GM21619 (cell line): ENCODE measurements at regions not wholly inside any gene's neighbourhood (a gene's known extent, or its start where the extent isn't known, plus 50 kb on each side); places are given as distances from the start of the nearest gene placed in this dataset.

Source experiments
- ATAC-seq: cut with Tn5 transposase; IDR thresholded peaks from one replicate; pipeline ENCODE4 v1.9.1; 2021; ENCODE audit not compliant: unreplicated experiment

- ATAC-seq: no peak
Observed at GRCh38 chr20:24203526-24204183, 215.1 kb upstream of the GGTLC1 start.

GRCh38 chr20:24199501-24199900, 210.9 kb upstream of the GGTLC1 start:
- no peak for ATAC-seq

GRCh38 chr20:24194143-24194542, 205.6 kb upstream of the GGTLC1 start:
- ATAC-seq: no peak

- ATAC-seq: no peak
Observed at GRCh38 chr20:24190905-24191304, 202.3 kb upstream of the GGTLC1 start.

- ATAC-seq: no peak
Observed at GRCh38 chr20:24185791-24186190, 197.2 kb upstream of the GGTLC1 start.

GRCh38 chr20:24181151-24181550, 192.6 kb upstream of the GGTLC1 start:
- ATAC-seq: no peak

DNA sequence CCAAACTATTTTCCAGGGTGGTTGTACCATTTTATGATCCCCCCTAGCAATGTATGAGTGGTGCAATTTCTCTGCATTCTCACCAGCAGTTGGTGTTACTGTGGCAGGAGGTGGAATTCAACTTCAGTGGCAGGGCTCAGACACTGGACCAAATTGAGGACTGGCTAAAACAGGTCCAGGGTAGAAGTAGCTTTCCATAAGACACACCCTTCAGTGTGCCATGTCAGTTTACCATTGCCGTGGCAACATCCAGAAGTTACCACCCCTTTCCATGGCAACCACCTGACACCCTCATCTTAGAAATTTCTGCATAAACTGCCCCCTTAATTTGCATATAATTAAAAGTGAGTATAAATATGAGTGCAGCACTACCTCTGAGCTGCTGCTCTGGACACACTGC, 180.7 kb upstream of the GGTLC1 start:
- no peak for ATAC-seq

DNA sequence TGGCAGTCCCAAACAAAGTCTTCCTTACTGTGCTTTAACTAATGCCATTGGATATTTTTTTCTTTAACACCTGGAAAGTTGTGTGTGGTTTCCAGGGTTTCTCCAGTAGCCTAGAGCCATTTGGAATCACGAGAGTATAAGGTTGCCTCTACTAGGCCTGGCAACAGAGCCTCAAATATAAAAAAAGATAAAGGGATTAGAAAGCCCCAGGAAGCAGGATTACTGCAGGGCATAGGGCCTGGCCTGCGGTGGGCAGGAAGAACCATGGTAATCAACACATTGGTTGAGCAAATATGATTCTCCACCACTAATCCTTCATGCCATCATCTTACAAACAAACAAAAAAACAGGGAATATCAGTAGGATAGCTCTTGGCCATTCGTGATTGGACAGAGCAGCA, 177.8 kb upstream of the GGTLC1 start:
- ATAC-seq: no peak

- no peak for ATAC-seq
Observed at GRCh38 chr20:24166123-24166381, 177.5 kb upstream of the GGTLC1 start.

DNA sequence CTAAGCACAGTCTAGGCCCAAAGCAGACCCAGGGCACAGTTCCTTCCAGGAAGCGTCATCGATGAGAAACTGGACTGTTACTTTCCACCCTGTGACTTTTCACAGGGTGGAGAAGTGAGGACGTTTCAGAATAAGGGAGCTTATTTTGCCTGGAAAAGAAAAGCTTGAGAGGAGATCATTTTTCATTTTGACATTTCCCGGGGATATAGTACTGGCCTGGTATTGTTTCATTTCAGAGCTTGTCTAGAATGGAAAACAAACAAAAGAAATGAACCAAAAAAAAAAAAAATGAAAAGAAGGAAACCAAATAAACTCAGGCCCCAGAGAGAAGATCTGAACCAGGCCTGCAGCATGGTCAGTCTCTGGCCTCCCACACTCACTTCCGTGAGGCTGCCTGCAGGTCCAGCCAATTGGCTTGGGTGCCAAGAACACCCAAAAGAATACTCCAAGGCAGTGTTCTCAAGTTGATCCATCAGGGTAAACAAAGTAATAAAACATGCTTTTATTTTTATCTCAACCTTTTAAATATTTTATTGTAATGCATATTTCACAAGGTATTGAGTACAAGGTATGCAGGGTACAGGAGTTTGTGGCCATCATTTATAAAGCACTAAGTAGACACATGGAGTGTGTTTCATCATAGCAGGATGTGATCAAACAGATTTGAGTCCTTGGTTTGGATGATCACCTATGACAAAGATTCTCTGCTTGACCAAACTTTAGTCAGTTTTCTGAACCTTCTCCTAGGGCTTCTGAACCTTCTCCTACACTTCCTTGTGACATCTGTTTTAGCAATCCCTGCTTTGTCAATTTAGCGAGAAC, 176.9 kb upstream of the GGTLC1 start:
- ATAC-seq: no peak

DNA sequence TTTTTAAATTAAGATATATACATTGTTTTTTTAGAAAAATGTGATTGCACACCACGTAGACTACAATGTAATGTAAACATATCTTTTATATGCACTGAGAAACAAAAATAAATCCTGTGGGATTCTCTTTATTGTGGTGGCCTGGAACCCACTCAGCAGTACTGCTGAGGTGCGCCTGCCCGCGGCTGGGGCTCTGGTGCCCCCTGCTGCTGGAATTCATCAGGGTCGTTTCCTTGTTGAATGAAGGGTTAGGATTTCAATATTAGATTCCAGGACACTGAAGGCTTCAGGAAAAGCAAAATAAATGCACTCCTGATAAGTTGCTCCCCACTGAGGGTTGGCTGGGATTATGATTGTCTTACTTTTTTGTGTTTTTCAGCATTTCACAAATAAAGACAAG, 175.8 kb upstream of the GGTLC1 start:
- no peak for ATAC-seq

DNA sequence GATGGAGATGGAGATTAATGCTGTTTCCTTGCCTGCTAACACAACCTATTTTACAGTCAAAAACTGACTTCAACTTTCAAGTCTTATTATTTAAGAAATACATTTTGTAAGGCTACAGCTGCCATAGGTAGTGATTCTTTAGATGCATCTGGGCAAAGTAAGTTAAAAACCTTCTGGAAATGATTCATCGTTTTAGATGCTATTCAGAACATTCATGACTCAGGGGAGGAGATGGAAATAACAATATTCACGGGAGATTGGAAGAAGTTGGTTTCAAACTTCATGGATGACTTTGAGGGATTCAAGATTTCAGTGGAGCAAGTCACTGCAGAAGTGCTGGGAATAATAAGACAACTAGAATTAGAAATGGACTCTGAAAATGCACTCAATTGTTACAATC, 174.9 kb upstream of the GGTLC1 start:
- ATAC-seq: no peak

DNA sequence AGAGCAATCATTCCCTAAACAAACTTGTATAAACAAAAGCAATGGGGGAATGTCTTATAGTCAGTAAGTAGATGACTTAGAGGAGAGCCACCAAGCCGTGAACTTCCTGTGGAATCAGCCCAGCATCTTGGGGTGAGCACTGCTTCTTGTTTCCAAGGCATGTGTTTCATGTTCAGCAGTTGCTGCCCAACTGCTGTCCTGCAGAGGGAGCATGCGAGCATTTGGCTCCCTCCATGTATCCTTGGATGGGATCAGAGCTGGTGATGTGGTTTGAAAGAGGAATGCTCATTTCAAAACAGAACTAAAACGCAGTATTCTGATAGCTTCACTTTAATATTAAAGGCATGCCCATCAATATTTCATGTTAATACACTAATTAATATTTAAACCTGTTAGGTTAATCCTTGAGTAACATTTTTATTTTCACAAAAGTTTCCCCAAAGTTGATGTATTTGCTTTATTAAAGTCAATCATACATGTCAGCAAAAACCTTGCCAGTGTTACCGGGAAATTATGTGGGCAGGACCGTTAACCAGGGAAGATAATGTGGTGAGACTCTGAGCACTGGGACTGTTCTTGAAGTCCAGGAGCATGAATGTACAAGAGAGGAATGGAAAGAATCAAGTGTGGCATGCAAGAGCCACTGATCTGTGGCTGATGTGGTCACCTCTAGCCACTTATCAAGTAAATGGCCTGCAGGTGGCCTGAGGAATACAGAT, 172.1 kb upstream of the GGTLC1 start:
- ATAC-seq: no peak

- ATAC-seq: no peak
Observed at GRCh38 chr20:24158281-24158680, 169.7 kb upstream of the GGTLC1 start.

GRCh38 chr20:24157213-24157612, 168.6 kb upstream of the GGTLC1 start:
- ATAC-seq: no peak

- ATAC-seq: no peak
Observed at GRCh38 chr20:24153101-24154040, 164.8 kb upstream of the GGTLC1 start.

GRCh38 chr20:24151621-24152294, 163.2 kb upstream of the GGTLC1 start:
- no peak for ATAC-seq

- no peak for ATAC-seq
Observed at GRCh38 chr20:24150406-24150805, 161.8 kb upstream of the GGTLC1 start.

GRCh38 chr20:24149881-24150307, 161.3 kb upstream of the GGTLC1 start:
- ATAC-seq: no peak

GRCh38 chr20:24149175-24149574, 160.6 kb upstream of the GGTLC1 start:
- no peak for ATAC-seq

DNA sequence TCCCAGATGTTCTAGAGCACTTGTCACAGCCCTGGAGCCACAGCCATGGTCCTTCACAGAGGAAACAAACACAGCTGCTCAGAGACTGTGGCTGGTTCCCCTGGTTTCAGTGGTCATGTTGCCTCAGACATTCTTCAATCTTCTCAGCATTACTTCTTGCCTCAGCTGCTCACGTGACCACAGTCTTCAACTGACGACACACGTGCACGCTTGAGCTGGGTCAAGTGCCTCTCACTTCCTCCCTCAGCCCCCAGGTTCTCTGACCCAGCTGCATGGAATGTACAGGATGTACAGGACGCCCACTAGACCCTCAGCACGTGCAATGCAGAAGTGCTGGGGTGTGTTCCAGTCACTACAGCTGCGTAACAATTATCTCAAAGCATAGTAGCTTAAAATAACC, 159.8 kb upstream of the GGTLC1 start:
- peak; percentile 74 for ATAC-seq
